Colonic mucosa (tissue), 4 donors: ENCODE measurements at regions not wholly inside any gene's neighbourhood (a gene's known extent, or its start where the extent isn't known, plus 50 kb on each side); places are given as distances from the start of the nearest gene placed in this dataset.

Experiments used
- DNase-seq: peaks from one replicate; pipeline ENCODE4 v3.0.0-alpha.2; 2020
- H3K27ac ChIP-seq: fragments of 200-600 bp; one replicate; pipeline ENCODE4 v1.8.0; 2021
- H3K27me3 ChIP-seq: fragments of 200-600 bp; one replicate; pipeline ENCODE4 v1.8.0; 2021
- H3K36me3 ChIP-seq: fragments of 200-600 bp; one replicate; pipeline ENCODE4 v1.8.0; 2021
- H3K4me1 ChIP-seq: fragments of 200-600 bp; one replicate; pipeline ENCODE4 v1.8.0; 2021; ENCODE audit warnings: mild to moderate bottlenecking
- H3K4me3 ChIP-seq: fragments of 200-600 bp; one replicate; pipeline ENCODE4 v1.8.0; 2021
- H3K9ac ChIP-seq, 2 donors: one replicate each; pipeline ENCODE4 v1.7.0; 2013; ENCODE audit warnings: control low read depth in 2 of 2, low read depth in 2 of 2, low read length in 2 of 2
- H3K9me3 ChIP-seq: fragments of 200-600 bp; one replicate; pipeline ENCODE4 v1.8.0; 2021
- CTCF ChIP-seq: fragments of 200-600 bp; IDR thresholded peaks from one replicate; pipeline ENCODE4 v1.8.0; 2022; ENCODE audit warnings: antibody characterized with exemption, mild to moderate bottlenecking
- intact Hi-C: fragments of 100-400 bp; cut with DNase I; formaldehyde crosslinking; loops from one replicate; pipeline ENCODE4 v1.14.1; 2022
- donor health status: healthy.
- donor health status: DM: no; HTN: no; CAD: no.
- donor health status: DM: no; HTN: no; CAD: no.

DNA sequence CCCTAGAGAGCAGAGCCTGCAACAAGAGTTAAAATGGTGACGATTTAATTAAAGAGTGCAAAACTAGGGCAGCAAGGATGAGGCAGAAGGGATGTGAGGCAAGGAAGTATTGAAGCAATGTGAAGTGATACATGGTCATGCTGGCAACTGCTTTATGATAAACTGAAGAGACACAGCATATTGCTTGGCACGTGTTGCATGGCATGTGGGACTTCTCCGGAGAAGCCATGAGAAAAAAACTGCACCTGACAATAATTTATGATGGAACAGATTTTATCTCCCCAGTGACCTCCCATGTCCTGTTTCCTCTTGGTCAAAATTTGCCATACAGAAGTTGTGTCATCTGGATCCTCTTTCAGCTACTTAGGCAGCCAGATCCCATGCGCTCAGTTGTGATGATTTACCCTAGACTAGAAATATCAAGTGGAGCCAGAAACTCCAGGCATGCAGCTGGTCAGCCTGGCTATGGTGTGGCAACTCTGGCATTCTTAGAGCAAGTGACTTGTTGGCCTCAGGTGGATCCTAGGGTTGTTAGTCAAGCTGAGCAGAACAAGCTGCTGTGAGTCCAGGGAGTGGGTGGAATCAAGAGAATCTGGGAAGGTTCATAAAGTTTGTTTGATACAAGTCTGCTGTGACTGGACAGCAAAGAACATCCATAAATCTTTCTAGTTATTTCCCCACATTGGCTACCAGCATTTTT is 611.4 kb upstream of the USP24 start:
- no peak overlapping the region for H3K27ac ChIP-seq
- no peak for TF ChIP-seq CTCF
- no peak for DNase-seq
- H3K36me3 ChIP-seq: no peaks in the 10 kb centered on the region
- intact Hi-C loops: no loop called here
- H3K9me3 ChIP-seq: no peaks in the 10 kb centered on the region
- no peak overlapping the region for H3K9ac ChIP-seq
- no peak overlapping the region for H3K4me3 ChIP-seq
- no peaks in the 10 kb centered on the region for H3K4me1 ChIP-seq
- no peaks in the 10 kb centered on the region for H3K27me3 ChIP-seq

DNA sequence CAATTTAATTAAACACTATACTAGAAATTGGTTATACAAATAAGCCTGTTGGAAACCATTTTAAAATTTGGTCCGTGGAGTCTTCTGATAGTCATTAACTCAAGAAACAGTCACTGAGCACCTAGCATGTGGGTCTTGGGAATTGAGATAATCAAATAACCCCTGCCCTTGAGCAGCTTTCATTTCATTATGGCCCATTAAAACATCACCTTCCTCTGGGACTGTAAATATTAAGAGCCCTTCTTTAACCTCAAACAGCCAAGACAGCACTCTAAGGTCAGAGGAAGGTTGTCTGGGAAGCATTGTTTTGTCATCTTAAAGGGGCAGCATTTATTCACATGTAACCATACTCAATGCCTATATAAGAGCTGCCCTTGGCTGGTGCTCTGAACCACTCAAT is 610.3 kb upstream of the USP24 start:
- intact Hi-C loops: no loop called here
- Histone ChIP-seq H3K27me3 (no peaks in the 10 kb centered on the region), H3K36me3 (no peaks in the 10 kb centered on the region), H3K4me1 (no peaks in the 10 kb centered on the region), H3K9me3 (no peaks in the 10 kb centered on the region), H3K27ac (no peak overlapping the region), H3K9ac (no peak overlapping the region), H3K4me3 (no peak overlapping the region)
- no peak for TF ChIP-seq CTCF
- no peak for DNase-seq

DNA sequence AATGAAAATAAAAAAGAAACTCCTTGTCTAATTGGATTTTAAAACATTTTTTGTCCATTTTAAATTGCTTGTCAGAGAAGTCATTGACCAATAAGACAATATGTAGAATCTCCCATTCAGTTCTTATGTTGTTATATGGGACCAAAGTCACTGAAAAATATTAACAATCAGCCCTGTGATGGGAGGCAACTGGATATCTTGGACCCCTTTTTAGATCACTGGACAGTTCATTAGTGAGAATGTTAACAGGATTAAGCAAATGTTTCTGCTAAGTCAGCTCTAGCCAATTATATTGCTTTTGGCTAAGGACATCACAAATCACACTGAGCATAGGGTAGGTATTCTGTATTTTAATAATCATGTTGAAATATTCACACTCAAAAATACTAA is 609.1 kb upstream of the USP24 start:
- no peak for DNase-seq
- Histone ChIP-seq H3K9me3 (no peaks in the 10 kb centered on the region), H3K27me3 (no peaks in the 10 kb centered on the region), H3K27ac (no peak overlapping the region), H3K4me3 (no peak overlapping the region), H3K4me1 (no peaks in the 10 kb centered on the region), H3K9ac (no peak overlapping the region), H3K36me3 (no peaks in the 10 kb centered on the region)
- TF ChIP-seq CTCF: no peak
- intact Hi-C loops: no loop called here

GRCh38 chr1:55823541-55824250 is 608.5 kb upstream of the USP24 start:
- Histone ChIP-seq H3K4me3 (no peak overlapping the region), H3K4me1 (no peaks in the 10 kb centered on the region), H3K27ac (no peak overlapping the region), H3K27me3 (no peaks in the 10 kb centered on the region), H3K9me3 (no peaks in the 10 kb centered on the region), H3K9ac (no peak overlapping the region), H3K36me3 (no peaks in the 10 kb centered on the region)
- intact Hi-C loops: no loop called here
- no peak for TF ChIP-seq CTCF
- no peak for DNase-seq

GRCh38 chr1:55822891-55823290 is 607.7 kb upstream of the USP24 start:
- no peak for TF ChIP-seq CTCF
- intact Hi-C loops: no loop called here
- Histone ChIP-seq H3K9me3 (no peaks in the 10 kb centered on the region), H3K27ac (no peak overlapping the region), H3K36me3 (no peaks in the 10 kb centered on the region), H3K4me3 (no peak overlapping the region), H3K4me1 (no peaks in the 10 kb centered on the region), H3K9ac (no peak overlapping the region), H3K27me3 (no peaks in the 10 kb centered on the region)
- DNase-seq: no peak
